HepG2 (cell line): ENCODE measurements at regions not wholly inside any gene's neighbourhood (a gene's known extent, or its start where the extent isn't known, plus 50 kb on each side); places are given as distances from the start of the nearest gene placed in this dataset.

Source experiments
- ARID5B ChIP-seq: IDR thresholded peaks from 2 replicates; pipeline ENCODE4 v1.4.0; 2020; ENCODE audit warnings: mild to moderate bottlenecking, missing genetic modification reagents
- CHD2 ChIP-seq: IDR thresholded peaks from 2 replicates; pipeline ENCODE4 v1.6.1; 2011; ENCODE audit warnings: low read depth, low read length, improper control_type of control experiment
- DDIT3 ChIP-seq: sonication (generic); formaldehyde crosslinking; IDR thresholded peaks from 2 replicates; pipeline ENCODE4 v1.4.0; 2020; ENCODE audit warnings: mild to moderate bottlenecking, missing genetic modification reagents
- FOXK1 ChIP-seq: sonication (generic); formaldehyde crosslinking; IDR thresholded peaks from 2 replicates; pipeline ENCODE4 v1.4.0; 2020; ENCODE audit warnings: low read depth, missing genetic modification reagents, borderline replicate concordance
- GATAD2A ChIP-seq: IDR thresholded peaks from 2 replicates; pipeline ENCODE4 v1.6.1; 2016
- JUN ChIP-seq: sonication (generic); formaldehyde crosslinking; IDR thresholded peaks from 2 replicates; pipeline ENCODE4 v1.4.0; 2020; ENCODE audit warnings: mild to moderate bottlenecking, missing genetic modification reagents
- MXI1 ChIP-seq: IDR thresholded peaks from 3 replicates; pipeline ENCODE4 v1.6.1; 2012; ENCODE audit warnings: low read depth, low read length, inconsistent platforms, borderline replicate concordance
- NCOA2 ChIP-seq: sonication (generic); formaldehyde crosslinking; IDR thresholded peaks from 2 replicates; pipeline ENCODE4 v1.8.0; 2022; ENCODE audit warnings: inconsistent platforms
- SOX13 ChIP-seq, 3 experiments: fragments of 450-650 bp in 1 of 3; sonication (generic) in 1 of 3; formaldehyde crosslinking in 1 of 3; IDR thresholded peaks in 2 of 3; conservative IDR thresholded peaks in 1 of 3; 2 replicates each; pipeline versions ENCODE4 v1.5.0 to v1.6.1; 2016 to 2020; ENCODE audit warnings: antibody characterized with exemption in 1 of 3, mild to moderate bottlenecking in 1 of 3, missing compliant biosample characterization in 1 of 3, missing genetic modification reagents in 1 of 3, moderate library complexity in 1 of 3
- U2AF2 ChIP-seq: fragments of 200-400 bp; formaldehyde crosslinking; IDR thresholded peaks from 2 replicates; pipeline ENCODE4 v1.6.1; 2017; ENCODE audit warnings: low read depth, mild to moderate bottlenecking, low read length
- ZNF24 ChIP-seq: fragments of 450-650 bp; IDR thresholded peaks from 2 replicates; pipeline ENCODE4 v1.6.1; 2017; ENCODE audit warnings: antibody characterized with exemption, mild to moderate bottlenecking
- ZNF879 ChIP-seq: sonication (generic); formaldehyde crosslinking; IDR thresholded peaks from 2 replicates; pipeline ENCODE4 v1.8.1; 2023; ENCODE audit warnings: missing genetic modification reagents

DNA sequence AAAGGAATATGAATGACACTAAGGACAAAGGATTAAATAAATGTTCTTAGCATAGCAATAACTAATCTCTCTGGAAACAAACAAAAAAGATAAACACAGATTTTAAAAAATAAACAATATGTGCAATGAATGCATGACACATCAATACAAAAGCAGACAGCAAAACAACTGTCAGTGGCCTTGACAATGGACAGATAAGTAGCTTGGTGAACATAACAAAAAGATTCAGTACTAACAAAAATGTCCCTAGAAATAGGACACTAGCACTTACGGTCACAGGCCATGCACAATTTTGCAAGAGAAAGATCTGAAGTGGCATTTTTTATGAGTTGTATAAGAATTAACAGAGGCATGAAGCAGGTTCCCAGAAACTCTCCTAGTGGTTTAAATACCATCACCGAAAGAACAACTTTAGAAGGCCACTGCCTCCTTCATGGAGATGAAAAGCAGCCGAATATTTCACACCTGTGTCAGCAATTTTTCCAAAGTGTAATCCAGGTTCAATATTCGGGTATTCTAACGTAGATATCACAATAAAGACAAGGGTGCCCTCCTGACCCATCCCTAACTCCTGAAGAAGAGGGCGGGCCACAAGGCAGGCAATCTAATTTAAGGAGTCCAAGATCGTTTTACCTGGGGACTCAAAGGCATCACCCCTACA lies 231.3 kb upstream of the MKLN1 start (continued):
- TF ChIP-seq SOX13 (IDR thresholded peaks at IDR 0.05), result no peak
- TF ChIP-seq SOX13 (CRISPR knock-in tag; conservative IDR thresholded peaks at IDR 0.05 in 1 of 2, IDR thresholded peaks at IDR 0.05 in 1 of 2), result peak in 1 of 2 experiments; percentile 81; a peak in 1 of 4 replicates
- no peak for TF ChIP-seq ZNF879 (CRISPR knock-in tag)
- TF ChIP-seq GATAD2A (CRISPR knock-in tag), result peak; percentile 58
- TF ChIP-seq FOXK1 (CRISPR knock-in tag), result 0 out of 2 replicates have a peak, but pooled peaks have one; percentile 43
- TF ChIP-seq MXI1, result no peak
- TF ChIP-seq JUN (CRISPR knock-in tag), result no peak
- no peak for TF ChIP-seq U2AF2
- TF ChIP-seq DDIT3 (CRISPR knock-in tag), result no peak
- TF ChIP-seq NCOA2 (CRISPR knock-in tag), result peak; percentile 33; the same call in 1 of the 2 replicates
- TF ChIP-seq CHD2, result no peak
- no peak for TF ChIP-seq ZNF24
- TF ChIP-seq ARID5B (CRISPR knock-in tag), result peak; percentile 69
- TF ChIP-seq, all 625 proteins: peak for 17
